NCI-H1436 treated with DMSO at 0.1 percent for 48 hours (cell line): ENCODE measurements at regions not wholly inside any gene's neighbourhood (a gene's known extent, or its start where the extent isn't known, plus 50 kb on each side); places are given as distances from the start of the nearest gene placed in this dataset.
"Not testable (repeated sequence)": the region's sequence is repeated elsewhere in the genome, so short reads cannot be mapped to it uniquely, and the experiment has no call there.

Source experiments
- DNase-seq: peaks from one replicate; lab custom pipeline; 2025; lab: John Stamatoyannopoulos, UW

- DNase-seq: no peak
These were observed 63.5 kb downstream of the SPATA31D1 start for GRCh38 chr9:82052081-82052480.

- DNase-seq: no peak
These were observed 65.9 kb downstream of the SPATA31D1 start for GRCh38 chr9:82054264-82055015.

- DNase-seq: no peak
These were observed 69.2 kb downstream of the SPATA31D1 start for GRCh38 chr9:82057805-82058204.

- DNase-seq: not testable (repeated sequence)
These were observed 73.2 kb downstream of the SPATA31D1 start for GRCh38 chr9:82061801-82062200.

GRCh38 chr9:82062245-82062644, 73.7 kb downstream of the SPATA31D1 start:
- DNase-seq: no peak

GRCh38 chr9:82073551-82074543, 85.3 kb downstream of the SPATA31D1 start:
- DNase-seq: no peak

- DNase-seq: no peak
These were observed 91.7 kb downstream of the SPATA31D1 start for GRCh38 chr9:82080265-82080664.

GRCh38 chr9:82081496-82081895, 92.9 kb downstream of the SPATA31D1 start:
- no peak for DNase-seq

- no peak for DNase-seq
These were observed 94.0 kb downstream of the SPATA31D1 start for GRCh38 chr9:82082563-82082962.

GRCh38 chr9:82088591-82088990, 100.0 kb downstream of the SPATA31D1 start:
- DNase-seq: no peak

- no peak for DNase-seq
These were observed 101.5 kb downstream of the SPATA31D1 start for GRCh38 chr9:82090046-82090445.

GRCh38 chr9:82091100-82091499, 102.5 kb downstream of the SPATA31D1 start:
- no peak for DNase-seq

- DNase-seq: no peak
These were observed 103.0 kb downstream of the SPATA31D1 start for GRCh38 chr9:82091610-82092009.

- DNase-seq: no peak
These were observed 112.9 kb downstream of the SPATA31D1 start for GRCh38 chr9:82101475-82101874.

- DNase-seq: no peak
These were observed 115.7 kb downstream of the SPATA31D1 start for GRCh38 chr9:82104252-82104651.

GRCh38 chr9:82105729-82106128, 117.2 kb downstream of the SPATA31D1 start:
- no peak for DNase-seq

GRCh38 chr9:82106536-82106935, 118.0 kb downstream of the SPATA31D1 start:
- DNase-seq: no peak

- no peak for DNase-seq
These were observed 119.9 kb downstream of the SPATA31D1 start for GRCh38 chr9:82108474-82108873.

- no peak for DNase-seq
These were observed 120.4 kb downstream of the SPATA31D1 start for GRCh38 chr9:82108941-82109340.

GRCh38 chr9:82109626-82110025, 121.1 kb downstream of the SPATA31D1 start:
- DNase-seq: no peak

GRCh38 chr9:82110881-82111280, 122.3 kb downstream of the SPATA31D1 start:
- no peak for DNase-seq

- no peak for DNase-seq
These were observed 126.8 kb downstream of the SPATA31D1 start for GRCh38 chr9:82115331-82115730.

GRCh38 chr9:82115900-82116299, 127.3 kb downstream of the SPATA31D1 start:
- no peak for DNase-seq
